HepG2 (cell line): ENCODE measurements at regions not wholly inside any gene's neighbourhood (a gene's known extent, or its start where the extent isn't known, plus 50 kb on each side); places are given as distances from the start of the nearest gene placed in this dataset.

Source experiments
- ATAC-seq: fragments of 200-7000 bp; cut with Tn5 transposase; 3 replicates; pipeline ENCODE4 v1.9.1; 2020; ENCODE audit warnings: mild to moderate bottlenecking, moderate library complexity
- BruUV-seq: library from RNA; stranded (reverse); fragments of 400-500 nt; replicated peaks from 2 replicates; lab custom pipeline; 2021; lab: Mats Ljungman, UMichigan
- CTCF ChIA-PET: fragments of 300-600 bp; formaldehyde crosslinking; extraction: SDS; loops from one replicate; lab custom pipeline; 2021; ENCODE audit warnings: low total read pairs, inconsistent platforms, low intra/inter-chr PET ratio; lab: Yijun Ruan, JAX
- POLR2A ChIA-PET: fragments of 350-600 bp; sonication (Branson Sonifier 250); formaldehyde crosslinking; loops from one replicate; lab custom pipeline; 2020; ENCODE audit warnings: antibody characterized with exemption, inconsistent platforms; lab: Yijun Ruan, JAX
- DNase-seq: peaks from one replicate; pipeline ENCODE4 v3.0.0-alpha.2; 2015; ENCODE audit warnings: low spot score
- FAIRE-seq: peaks from 3 replicates; lab custom pipeline; 2011; peaks lifted over from hg19 to GRCh38; lab: Jason Lieb, UNC
- H2AFZ ChIP-seq: one replicate; pipeline ENCODE4 v1.6.1; 2011; ENCODE audit warnings: low read length, inconsistent platforms
- H3K27ac ChIP-seq: fragments of 300-600 bp; 3 replicates; pipeline ENCODE4 v1.8.0; 2011; ENCODE audit warnings: mixed run types, mild to moderate bottlenecking, mixed read lengths, low read length, inconsistent platforms; ENCODE audit not compliant: insufficient read depth; ENCODE audit errors: extremely low read length
- H3K27me3 ChIP-seq, 2 experiments: fragments of 200-600 bp in 1 of 2; 2 replicates in 1 of 2; 3 replicates in 1 of 2; pipeline versions ENCODE4 v1.6.0 to v1.8.0; 2011; ENCODE audit warnings: low read length in 2 of 2, mild to moderate bottlenecking in 2 of 2, moderate library complexity in 2 of 2, inconsistent platforms in 1 of 2; ENCODE audit not compliant: insufficient read depth in 2 of 2, control insufficient read depth in 1 of 2
- H3K36me3 ChIP-seq, 2 experiments: fragments of 200-600 bp in 1 of 2; replicated peaks in 1 of 2; 2 replicates in 1 of 2; 3 replicates in 1 of 2; pipeline versions ENCODE4 v1.5.1 to v1.8.0; 2011; ENCODE audit warnings: low read length in 2 of 2, inconsistent platforms in 1 of 2; ENCODE audit not compliant: insufficient read depth in 2 of 2, control insufficient read depth in 1 of 2
- H3K4me1 ChIP-seq: 2 replicates; pipeline ENCODE4 v1.5.1; 2012; ENCODE audit warnings: low read length, inconsistent platforms; ENCODE audit not compliant: insufficient read depth
- H3K4me2 ChIP-seq: 2 replicates; pipeline ENCODE4 v1.6.0; 2011; ENCODE audit warnings: low read depth, low read length, inconsistent platforms
- H3K4me3 ChIP-seq, 3 experiments: fragments of 200-600 bp in 1 of 3; sonication (generic), shearing (Covaris generic) in 1 of 3; replicated peaks in 1 of 3; 2 replicates each; pipeline ENCODE4 v1.5.1; 2011 to 2016; ENCODE audit warnings: low read length in 3 of 3, inconsistent platforms in 2 of 3, low read depth in 2 of 3, mild to moderate bottlenecking in 2 of 3, control low read depth in 1 of 3, mixed read lengths in 1 of 3; ENCODE audit not compliant: insufficient read depth in 1 of 3
- H3K79me2 ChIP-seq: one replicate; pipeline ENCODE4 v1.6.1; 2011; ENCODE audit warnings: low read length, inconsistent platforms; ENCODE audit not compliant: insufficient read depth
- H3K9ac ChIP-seq: 2 replicates; pipeline ENCODE4 v1.6.0; 2011; ENCODE audit warnings: mild to moderate bottlenecking, low read depth, low read length, inconsistent platforms; ENCODE audit not compliant: insufficient read depth
- H3K9me3 ChIP-seq: 2 replicates; pipeline ENCODE4 v1.5.1; 2012; ENCODE audit warnings: mild to moderate bottlenecking, low read length
- H4K20me1 ChIP-seq: 2 replicates; pipeline ENCODE4 v1.6.0; 2011; ENCODE audit warnings: inconsistent platforms, mild to moderate bottlenecking, low read length, moderate library complexity; ENCODE audit not compliant: insufficient read depth
- ARID4A ChIP-seq: sonication (generic); formaldehyde crosslinking; IDR thresholded peaks from 2 replicates; pipeline ENCODE4 v1.5.0; 2020; ENCODE audit warnings: mild to moderate bottlenecking, missing genetic modification reagents, borderline replicate concordance
- KIAA2018 ChIP-seq: sonication (generic); formaldehyde crosslinking; IDR thresholded peaks from 2 replicates; pipeline ENCODE4 v1.5.0; 2020; ENCODE audit warnings: mild to moderate bottlenecking, missing genetic modification reagents, borderline replicate concordance
- U2AF2 ChIP-seq: fragments of 200-400 bp; formaldehyde crosslinking; IDR thresholded peaks from 2 replicates; pipeline ENCODE4 v1.6.1; 2017; ENCODE audit warnings: low read depth, mild to moderate bottlenecking, low read length
- YEATS4 ChIP-seq: sonication (generic); formaldehyde crosslinking; IDR thresholded peaks from 2 replicates; pipeline ENCODE4 v1.4.0; 2020; ENCODE audit warnings: missing genetic modification reagents, borderline replicate concordance
- ZNF17 ChIP-seq: sonication (generic); formaldehyde crosslinking; IDR thresholded peaks from 2 replicates; pipeline ENCODE4 v1.5.0; 2020; ENCODE audit warnings: mild to moderate bottlenecking, missing genetic modification reagents
- WGBS: methylation state at CpG from one replicate; pipeline ENCODE4 v1.1.6; 2017; ENCODE audit warnings: low lambda C conversion rate; 5-methylcytosine and 5-hydroxymethylcytosine counted together
- in situ Hi-C: cut with HindIII; loops from 2 replicates; pipeline ENCODE4 v1.10.0; 2017; ENCODE audit warnings: low pct_unique_long_range_greater_than_20kb; ENCODE audit not compliant: extremely low pct_ligation_motif_present
- intact Hi-C: fragments of 100-400 bp; cut with micrococcal nuclease; formaldehyde crosslinking; loops from one replicate; pipeline ENCODE4 v1.10.0; 2022; ENCODE audit not compliant: unreplicated experiment

GRCh38 chr7:25781704-25782103, 370.3 kb upstream of the NFE2L3 start:
- H3K4me3 ChIP-seq, result no peak overlapping the region
- no peak overlapping the region for H2AFZ ChIP-seq
- H3K9ac ChIP-seq, result no peak overlapping the region
- H3K79me2 ChIP-seq, result no peaks in the 10 kb centered on the region
- no peaks in the 10 kb centered on the region for H3K9me3 ChIP-seq
- no peak overlapping the region for H3K4me2 ChIP-seq
- intact Hi-C loops (no loop called here), in situ Hi-C loops (no loop called here)
- ChIA-PET CTCF (no interaction called here), POLR2A (no interaction called here)
- H4K20me1 ChIP-seq, result no peaks in the 10 kb centered on the region
- BruUV-seq, result no TSS peak
- whole genome bisulfite sequencing, result 0% methylated on average over 1 of the region's 1 CpG
- ATAC-seq, result no peak
- no peak for DNase-seq
- no peaks in the 10 kb centered on the region for H3K36me3 ChIP-seq
- TF ChIP-seq ARID4A (CRISPR knock-in tag), result no peak
- TF ChIP-seq ZNF17 (CRISPR knock-in tag), result no peak
- no peak for TF ChIP-seq KIAA2018 (CRISPR knock-in tag)
- no peak for TF ChIP-seq U2AF2
- TF ChIP-seq YEATS4 (CRISPR knock-in tag), result no peak
- H3K27me3 ChIP-seq, result no peaks in the 10 kb centered on the region
- H3K4me1 ChIP-seq, result no peaks in the 10 kb centered on the region
- no peak overlapping the region for H3K27ac ChIP-seq
- FAIRE-seq, result no peak
